GM23338 (cell line): ENCODE measurements at regions not wholly inside any gene's neighbourhood (a gene's known extent, or its start where the extent isn't known, plus 50 kb on each side); places are given as distances from the start of the nearest gene placed in this dataset.

Experiments used
- ATAC-seq: fragments of 200-7000 bp; cut with Tn5 transposase; 3 replicates; pipeline ENCODE4 v1.9.1; 2020
- DNase-seq: peaks from one replicate; pipeline ENCODE4 v3.0.0-alpha.2; 2015; ENCODE audit warnings: low spot score
- H2AFZ ChIP-seq: fragments of 200-600 bp; sonication (generic); 2 replicates; pipeline ENCODE4 v1.8.0; 2016; ENCODE audit warnings: antibody characterized with exemption, mild to moderate bottlenecking, moderate library complexity
- H3F3A ChIP-seq: fragments of 200-600 bp; sonication (generic); replicated peaks from 2 replicates; pipeline ENCODE4 v1.8.0; 2017; ENCODE audit warnings: antibody characterized with exemption, mixed run types, low read depth
- H3K27ac ChIP-seq: fragments of 200-600 bp; sonication (generic); 2 replicates; pipeline ENCODE4 v1.6.1; 2016; ENCODE audit warnings: low read depth
- H3K27me3 ChIP-seq: fragments of 200-600 bp; sonication (generic); 2 replicates; pipeline ENCODE4 v1.8.0; 2016; ENCODE audit warnings: mild to moderate bottlenecking, mixed run types, moderate library complexity; ENCODE audit not compliant: insufficient read depth
- H3K36me3 ChIP-seq: fragments of 200-600 bp; sonication (generic); 2 replicates; pipeline ENCODE4 v1.8.0; 2016; ENCODE audit warnings: mild to moderate bottlenecking; ENCODE audit not compliant: insufficient read depth
- H3K4me1 ChIP-seq: fragments of 200-600 bp; sonication (generic); 2 replicates; pipeline ENCODE4 v1.8.0; 2016; ENCODE audit warnings: mild to moderate bottlenecking, moderate library complexity; ENCODE audit not compliant: insufficient read depth
- H3K4me2 ChIP-seq: fragments of 200-600 bp; sonication (generic); 2 replicates; pipeline ENCODE4 v1.7.1; 2017; ENCODE audit warnings: mixed run types
- H3K4me3 ChIP-seq: fragments of 200-600 bp; sonication (generic); 2 replicates; pipeline ENCODE4 v1.6.1; 2016; ENCODE audit warnings: mixed run types
- H3K79me2 ChIP-seq: fragments of 200-600 bp; sonication (generic); replicated peaks from 2 replicates; pipeline ENCODE4 v1.8.0; 2017; ENCODE audit warnings: mild to moderate bottlenecking; ENCODE audit not compliant: insufficient read depth
- H3K9me2 ChIP-seq: fragments of 200-600 bp; sonication (generic); 2 replicates; pipeline ENCODE4 v1.8.0; 2017; ENCODE audit not compliant: insufficient read depth
- H4K20me1 ChIP-seq: fragments of 200-600 bp; sonication (generic); replicated peaks from 2 replicates; pipeline ENCODE4 v1.8.0; 2017; ENCODE audit warnings: mild to moderate bottlenecking; ENCODE audit not compliant: insufficient read depth
- H3K27ac Mint-ChIP-seq: 2 replicates; pipeline ENCODE4 v1.8.0; 2020; ENCODE audit warnings: inconsistent platforms, mild to moderate bottlenecking, moderate library complexity, mixed read lengths
- H3K27me3 Mint-ChIP-seq: 3 replicates; pipeline ENCODE4 v1.8.0; 2022; ENCODE audit warnings: low read depth, mild to moderate bottlenecking, moderate library complexity, mixed read lengths, inconsistent platforms; ENCODE audit not compliant: insufficient read depth, poor library complexity
- H3K36me3 Mint-ChIP-seq: 3 replicates; pipeline ENCODE4 v1.8.0; 2021; ENCODE audit warnings: low read depth, mild to moderate bottlenecking, inconsistent platforms, moderate library complexity, mixed read lengths
- H3K4me1 Mint-ChIP-seq: 3 replicates; pipeline ENCODE4 v1.8.0; 2020; ENCODE audit warnings: mild to moderate bottlenecking, inconsistent platforms, mixed read lengths
- H3K4me3 Mint-ChIP-seq: 3 replicates; pipeline ENCODE4 v1.8.0; 2021; ENCODE audit warnings: moderate library complexity, mild to moderate bottlenecking, inconsistent platforms, mixed read lengths
- H3K9me3 Mint-ChIP-seq: 3 replicates; pipeline ENCODE4 v1.8.0; 2020; ENCODE audit warnings: moderate library complexity, mild to moderate bottlenecking, inconsistent platforms, mixed read lengths
- CREB1 ChIP-seq: fragments of 250-450 bp; sonication (Bioruptor Pico); IDR thresholded peaks from 2 replicates; pipeline ENCODE4 v1.5.0; 2020; ENCODE audit warnings: low read depth, mild to moderate bottlenecking, moderate library complexity
- EZH2 ChIP-seq: fragments of 200-600 bp; sonication (generic); IDR thresholded peaks from one replicate; pipeline ENCODE4 v1.8.0; 2017; ENCODE audit warnings: antibody characterized with exemption, mild to moderate bottlenecking, low read depth; ENCODE audit not compliant: unreplicated experiment
- EZH2phosphoT487 ChIP-seq: fragments of 200-600 bp; sonication (generic); IDR thresholded peaks from one replicate; pipeline ENCODE4 v1.8.1; 2018; ENCODE audit warnings: antibody characterized with exemption; ENCODE audit not compliant: unreplicated experiment
- JUNB ChIP-seq: IDR thresholded peaks from one replicate; pipeline ENCODE4 v1.6.1; 2016; ENCODE audit warnings: antibody characterized with exemption; ENCODE audit not compliant: unreplicated experiment
- NANOG ChIP-seq: IDR thresholded peaks from 2 replicates; pipeline ENCODE4 v1.6.1; 2016; ENCODE audit warnings: antibody characterized with exemption, borderline replicate concordance
- ZNF114 ChIP-seq: fragments of 250-450 bp; sonication (Bioruptor Pico); IDR thresholded peaks from 2 replicates; pipeline ENCODE4 v1.5.0; 2020; ENCODE audit warnings: mild to moderate bottlenecking, moderate library complexity
- ZNF331 ChIP-seq: fragments of 250-450 bp; sonication (Bioruptor Pico); IDR thresholded peaks from 2 replicates; pipeline ENCODE4 v1.5.0; 2020; ENCODE audit warnings: low read depth, mild to moderate bottlenecking, moderate library complexity
- TF ChIP-seq, protein P1 (sequence below): IDR thresholded peaks from 2 replicates; pipeline ENCODE4 v1.6.1; 2016; ENCODE audit warnings: antibody characterized with exemption
- TF ChIP-seq, protein P2 (sequence below), 2 experiments: fragments of 200-600 bp in 1 of 2; sonication (generic) in 1 of 2; conservative IDR thresholded peaks; 2 replicates each; pipeline versions ENCODE4 v1.5.1 to v1.6.1; 2016 to 2017; ENCODE audit warnings: antibody characterized with exemption in 2 of 2, low read depth in 2 of 2, mild to moderate bottlenecking in 2 of 2, moderate library complexity in 1 of 2
- TF ChIP-seq, protein P3 (sequence below): IDR thresholded peaks from one replicate; pipeline ENCODE4 v1.6.1; 2018; ENCODE audit warnings: antibody characterized with exemption; ENCODE audit not compliant: unreplicated experiment

DNA sequence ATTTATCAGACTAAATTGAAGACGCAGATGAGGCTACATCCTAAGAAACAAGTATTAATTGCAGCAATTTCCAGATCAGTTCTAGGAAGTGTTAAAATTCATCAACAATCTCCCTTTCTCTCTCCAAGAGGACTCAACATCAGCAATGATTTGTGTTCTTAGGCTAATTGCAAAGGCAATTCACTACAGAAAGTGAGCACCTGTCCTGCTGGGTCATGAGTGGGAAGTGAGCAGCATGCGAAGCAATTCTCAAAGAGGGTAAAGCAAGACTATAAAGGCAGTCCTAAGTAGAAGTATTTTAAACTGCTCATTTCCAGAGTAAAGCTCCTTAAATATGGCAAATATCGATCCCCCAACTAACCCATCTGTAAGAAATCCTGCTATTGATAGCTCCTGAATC, 1191.0 kb upstream of the ALCAM start:
- H3K4me1 Mint-ChIP-seq: peaks cover 12% of the 10 kb centered on the region; the same call in 2 of the 3 replicates
- Histone ChIP-seq H3K9me2 (peaks cover 8% of the 10 kb centered on the region; the same call in 1 of the 2 replicates), H3K36me3 (no peaks in the 10 kb centered on the region), H2AFZ (no peak overlapping the region), H4K20me1 (no peaks in the 10 kb centered on the region), H3F3A (no peaks in the 10 kb centered on the region), H3K4me2 (peak overlapping the region; percentile 30), H3K27me3 (no peaks in the 10 kb centered on the region), H3K4me3 (no peak overlapping the region), H3K79me2 (no peaks in the 10 kb centered on the region), H3K27ac (peak overlapping the region; percentile 11; the same call in 1 of the 2 replicates), H3K4me1 (peaks cover 12% of the 10 kb centered on the region)
- 0 out of 2 replicates have a peak overlapping the region, but pooled peaks have one; percentile 47 for H3K27ac Mint-ChIP-seq
- peaks cover 5% of the 10 kb centered on the region; the same call in 2 of the 3 replicates for H3K36me3 Mint-ChIP-seq
- ATAC-seq: no peak
- no peak overlapping the region for H3K4me3 Mint-ChIP-seq
- H3K27me3 Mint-ChIP-seq: no peaks in the 10 kb centered on the region
- TF ChIP-seq EZH2 (no peak), JUNB (no peak), EZH2phosphoT487 (no peak), NANOG (peak; percentile 22; the same call in 1 of the 2 replicates), CREB1 (no peak), ZNF114 (no peak), ZNF331 (CRISPR knock-in tag) (no peak)
- TF ChIP-seq, protein P1, sequence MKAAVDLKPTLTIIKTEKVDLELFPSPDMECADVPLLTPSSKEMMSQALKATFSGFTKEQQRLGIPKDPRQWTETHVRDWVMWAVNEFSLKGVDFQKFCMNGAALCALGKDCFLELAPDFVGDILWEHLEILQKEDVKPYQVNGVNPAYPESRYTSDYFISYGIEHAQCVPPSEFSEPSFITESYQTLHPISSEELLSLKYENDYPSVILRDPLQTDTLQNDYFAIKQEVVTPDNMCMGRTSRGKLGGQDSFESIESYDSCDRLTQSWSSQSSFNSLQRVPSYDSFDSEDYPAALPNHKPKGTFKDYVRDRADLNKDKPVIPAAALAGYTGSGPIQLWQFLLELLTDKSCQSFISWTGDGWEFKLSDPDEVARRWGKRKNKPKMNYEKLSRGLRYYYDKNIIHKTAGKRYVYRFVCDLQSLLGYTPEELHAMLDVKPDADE: no peak
- TF ChIP-seq, protein P2, sequence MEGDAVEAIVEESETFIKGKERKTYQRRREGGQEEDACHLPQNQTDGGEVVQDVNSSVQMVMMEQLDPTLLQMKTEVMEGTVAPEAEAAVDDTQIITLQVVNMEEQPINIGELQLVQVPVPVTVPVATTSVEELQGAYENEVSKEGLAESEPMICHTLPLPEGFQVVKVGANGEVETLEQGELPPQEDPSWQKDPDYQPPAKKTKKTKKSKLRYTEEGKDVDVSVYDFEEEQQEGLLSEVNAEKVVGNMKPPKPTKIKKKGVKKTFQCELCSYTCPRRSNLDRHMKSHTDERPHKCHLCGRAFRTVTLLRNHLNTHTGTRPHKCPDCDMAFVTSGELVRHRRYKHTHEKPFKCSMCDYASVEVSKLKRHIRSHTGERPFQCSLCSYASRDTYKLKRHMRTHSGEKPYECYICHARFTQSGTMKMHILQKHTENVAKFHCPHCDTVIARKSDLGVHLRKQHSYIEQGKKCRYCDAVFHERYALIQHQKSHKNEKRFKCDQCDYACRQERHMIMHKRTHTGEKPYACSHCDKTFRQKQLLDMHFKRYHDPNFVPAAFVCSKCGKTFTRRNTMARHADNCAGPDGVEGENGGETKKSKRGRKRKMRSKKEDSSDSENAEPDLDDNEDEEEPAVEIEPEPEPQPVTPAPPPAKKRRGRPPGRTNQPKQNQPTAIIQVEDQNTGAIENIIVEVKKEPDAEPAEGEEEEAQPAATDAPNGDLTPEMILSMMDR (conservative IDR thresholded peaks at IDR 0.05; ENCODE audit: low read depth in 2 of 2): no peak
- DNase-seq: peak; percentile 8
- peaks cover 4% of the 10 kb centered on the region; the same call in 1 of the 3 replicates for H3K9me3 Mint-ChIP-seq

DNA sequence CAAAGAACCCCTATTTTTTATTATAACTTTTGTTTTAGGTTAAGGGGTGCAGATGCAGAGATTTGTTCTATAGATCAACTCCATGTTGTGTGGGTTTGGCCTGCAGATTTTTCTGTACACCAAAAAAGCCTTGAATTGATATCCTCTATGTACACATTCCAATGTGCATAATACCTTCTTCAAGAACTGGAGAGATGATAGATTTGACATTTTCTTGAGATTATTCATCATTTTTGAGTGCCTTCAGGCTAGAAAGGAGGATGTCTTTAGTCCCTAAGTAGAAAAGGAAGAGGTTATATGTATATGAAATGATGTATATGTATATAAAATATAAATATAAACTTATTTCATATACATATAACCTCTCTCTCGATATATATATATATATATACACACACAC, 1190.0 kb upstream of the ALCAM start:
- DNase-seq (no peak), ATAC-seq (no peak)
- no peak for TF ChIP-seq EZH2
- no peak for TF ChIP-seq ZNF331 (CRISPR knock-in tag)
- no peak for TF ChIP-seq EZH2phosphoT487
- TF ChIP-seq, protein P1: no peak
- TF ChIP-seq, protein P3, sequence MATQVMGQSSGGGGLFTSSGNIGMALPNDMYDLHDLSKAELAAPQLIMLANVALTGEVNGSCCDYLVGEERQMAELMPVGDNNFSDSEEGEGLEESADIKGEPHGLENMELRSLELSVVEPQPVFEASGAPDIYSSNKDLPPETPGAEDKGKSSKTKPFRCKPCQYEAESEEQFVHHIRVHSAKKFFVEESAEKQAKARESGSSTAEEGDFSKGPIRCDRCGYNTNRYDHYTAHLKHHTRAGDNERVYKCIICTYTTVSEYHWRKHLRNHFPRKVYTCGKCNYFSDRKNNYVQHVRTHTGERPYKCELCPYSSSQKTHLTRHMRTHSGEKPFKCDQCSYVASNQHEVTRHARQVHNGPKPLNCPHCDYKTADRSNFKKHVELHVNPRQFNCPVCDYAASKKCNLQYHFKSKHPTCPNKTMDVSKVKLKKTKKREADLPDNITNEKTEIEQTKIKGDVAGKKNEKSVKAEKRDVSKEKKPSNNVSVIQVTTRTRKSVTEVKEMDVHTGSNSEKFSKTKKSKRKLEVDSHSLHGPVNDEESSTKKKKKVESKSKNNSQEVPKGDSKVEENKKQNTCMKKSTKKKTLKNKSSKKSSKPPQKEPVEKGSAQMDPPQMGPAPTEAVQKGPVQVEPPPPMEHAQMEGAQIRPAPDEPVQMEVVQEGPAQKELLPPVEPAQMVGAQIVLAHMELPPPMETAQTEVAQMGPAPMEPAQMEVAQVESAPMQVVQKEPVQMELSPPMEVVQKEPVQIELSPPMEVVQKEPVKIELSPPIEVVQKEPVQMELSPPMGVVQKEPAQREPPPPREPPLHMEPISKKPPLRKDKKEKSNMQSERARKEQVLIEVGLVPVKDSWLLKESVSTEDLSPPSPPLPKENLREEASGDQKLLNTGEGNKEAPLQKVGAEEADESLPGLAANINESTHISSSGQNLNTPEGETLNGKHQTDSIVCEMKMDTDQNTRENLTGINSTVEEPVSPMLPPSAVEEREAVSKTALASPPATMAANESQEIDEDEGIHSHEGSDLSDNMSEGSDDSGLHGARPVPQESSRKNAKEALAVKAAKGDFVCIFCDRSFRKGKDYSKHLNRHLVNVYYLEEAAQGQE: no peak
- TF ChIP-seq, protein P2 (conservative IDR thresholded peaks at IDR 0.05; ENCODE audit: low read depth in 2 of 2): no peak
- no peak for TF ChIP-seq ZNF114

More for the DNA sequence above, 1190.0 kb upstream of the ALCAM start:
- Histone ChIP-seq H3K4me2 (no peak overlapping the region), H3K4me1 (peaks cover 12% of the 10 kb centered on the region), H3F3A (no peaks in the 10 kb centered on the region), H2AFZ (no peak overlapping the region), H3K36me3 (no peaks in the 10 kb centered on the region), H4K20me1 (no peaks in the 10 kb centered on the region), H3K4me3 (no peak overlapping the region), H3K9me2 (peaks cover 4% of the 10 kb centered on the region; the same call in 1 of the 2 replicates), H3K79me2 (no peaks in the 10 kb centered on the region), H3K27me3 (no peaks in the 10 kb centered on the region), H3K27ac (no peak overlapping the region)
- Mint-ChIP-seq H3K9me3 (no peaks in the 10 kb centered on the region), H3K36me3 (no peaks in the 10 kb centered on the region), H3K27ac (no peak overlapping the region), H3K4me3 (no peak overlapping the region), H3K4me1 (peaks cover 12% of the 10 kb centered on the region; the same call in 2 of the 3 replicates), H3K27me3 (no peaks in the 10 kb centered on the region)
